Colonic mucosa (tissue), 4 donors: ENCODE measurements at regions not wholly inside any gene's neighbourhood (a gene's known extent, or its start where the extent isn't known, plus 50 kb on each side); places are given as distances from the start of the nearest gene placed in this dataset.

Experiments
- DNase-seq: peaks from one replicate; pipeline ENCODE4 v3.0.0-alpha.2; 2020
- H3K27ac ChIP-seq: fragments of 200-600 bp; one replicate; pipeline ENCODE4 v1.8.0; 2021
- H3K27me3 ChIP-seq: fragments of 200-600 bp; one replicate; pipeline ENCODE4 v1.8.0; 2021
- H3K36me3 ChIP-seq: fragments of 200-600 bp; one replicate; pipeline ENCODE4 v1.8.0; 2021
- H3K4me1 ChIP-seq: fragments of 200-600 bp; one replicate; pipeline ENCODE4 v1.8.0; 2021; ENCODE audit warnings: mild to moderate bottlenecking
- H3K4me3 ChIP-seq: fragments of 200-600 bp; one replicate; pipeline ENCODE4 v1.8.0; 2021
- H3K9ac ChIP-seq, 2 donors: one replicate each; pipeline ENCODE4 v1.7.0; 2013; ENCODE audit warnings: control low read depth in 2 of 2, low read depth in 2 of 2, low read length in 2 of 2
- H3K9me3 ChIP-seq: fragments of 200-600 bp; one replicate; pipeline ENCODE4 v1.8.0; 2021
- intact Hi-C: fragments of 100-400 bp; cut with DNase I; formaldehyde crosslinking; loops from one replicate; pipeline ENCODE4 v1.14.1; 2022
- TF ChIP-seq, protein P1 (sequence below): fragments of 200-600 bp; IDR thresholded peaks from one replicate; pipeline ENCODE4 v1.8.0; 2022; ENCODE audit warnings: antibody characterized with exemption, mild to moderate bottlenecking
- donor health status: healthy.
- donor health status: DM: no; HTN: no; CAD: no.
- donor health status: DM: no; HTN: no; CAD: no.

DNA sequence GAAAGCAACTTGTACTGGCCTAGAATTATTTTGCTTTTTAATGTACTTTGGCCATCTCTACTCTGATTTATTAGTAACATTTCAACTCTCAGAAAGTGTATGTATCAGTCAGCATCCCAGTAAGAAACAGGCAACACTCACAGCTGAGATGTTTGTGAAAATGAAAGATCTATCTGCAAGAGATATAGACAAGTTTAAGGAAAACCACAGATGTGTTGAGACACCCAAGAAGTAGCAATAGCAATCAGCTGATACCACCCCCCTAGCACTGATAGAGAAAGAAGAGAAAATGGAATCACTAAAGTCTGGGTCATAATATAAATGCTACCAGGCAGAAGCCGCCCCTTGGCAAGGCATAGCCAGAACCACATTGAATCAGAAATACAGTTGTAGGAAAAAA is 372.0 kb downstream of the ARAP2 start:
- no peak for DNase-seq
- Histone ChIP-seq H3K9ac (no peak overlapping the region), H3K27me3 (no peaks in the 10 kb centered on the region), H3K4me3 (no peak overlapping the region), H3K4me1 (no peaks in the 10 kb centered on the region), H3K36me3 (no peaks in the 10 kb centered on the region), H3K27ac (no peak overlapping the region), H3K9me3 (no peaks in the 10 kb centered on the region)
- intact Hi-C loops = no loop called here
- TF ChIP-seq, protein P1, sequence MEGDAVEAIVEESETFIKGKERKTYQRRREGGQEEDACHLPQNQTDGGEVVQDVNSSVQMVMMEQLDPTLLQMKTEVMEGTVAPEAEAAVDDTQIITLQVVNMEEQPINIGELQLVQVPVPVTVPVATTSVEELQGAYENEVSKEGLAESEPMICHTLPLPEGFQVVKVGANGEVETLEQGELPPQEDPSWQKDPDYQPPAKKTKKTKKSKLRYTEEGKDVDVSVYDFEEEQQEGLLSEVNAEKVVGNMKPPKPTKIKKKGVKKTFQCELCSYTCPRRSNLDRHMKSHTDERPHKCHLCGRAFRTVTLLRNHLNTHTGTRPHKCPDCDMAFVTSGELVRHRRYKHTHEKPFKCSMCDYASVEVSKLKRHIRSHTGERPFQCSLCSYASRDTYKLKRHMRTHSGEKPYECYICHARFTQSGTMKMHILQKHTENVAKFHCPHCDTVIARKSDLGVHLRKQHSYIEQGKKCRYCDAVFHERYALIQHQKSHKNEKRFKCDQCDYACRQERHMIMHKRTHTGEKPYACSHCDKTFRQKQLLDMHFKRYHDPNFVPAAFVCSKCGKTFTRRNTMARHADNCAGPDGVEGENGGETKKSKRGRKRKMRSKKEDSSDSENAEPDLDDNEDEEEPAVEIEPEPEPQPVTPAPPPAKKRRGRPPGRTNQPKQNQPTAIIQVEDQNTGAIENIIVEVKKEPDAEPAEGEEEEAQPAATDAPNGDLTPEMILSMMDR = no peak

DNA sequence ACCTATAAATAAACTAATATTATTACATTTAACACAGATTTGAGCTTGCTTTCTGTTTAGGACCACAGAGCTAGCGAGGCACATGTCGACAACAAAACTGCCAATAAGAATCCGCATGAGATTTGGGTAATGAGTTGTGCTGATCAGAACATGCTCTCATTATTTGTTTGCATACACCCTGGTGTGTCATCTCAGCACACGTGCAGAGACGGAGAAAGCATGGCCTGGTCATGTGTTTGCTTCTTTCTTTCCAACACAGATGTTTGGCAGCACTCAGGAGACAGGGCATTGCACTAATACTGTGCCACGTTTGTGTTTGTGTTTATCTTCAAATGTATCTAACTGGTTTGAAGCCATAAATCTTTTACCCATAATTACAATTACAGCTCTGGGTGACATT is 364.8 kb downstream of the ARAP2 start:
- intact Hi-C loops = no loop called here
- Histone ChIP-seq H3K4me3 (no peak overlapping the region), H3K9ac (no peak overlapping the region), H3K9me3 (no peaks in the 10 kb centered on the region), H3K27me3 (no peaks in the 10 kb centered on the region), H3K36me3 (no peaks in the 10 kb centered on the region), H3K27ac (no peak overlapping the region), H3K4me1 (no peaks in the 10 kb centered on the region)
- DNase-seq = no peak
- TF ChIP-seq, protein P1 = no peak

DNA sequence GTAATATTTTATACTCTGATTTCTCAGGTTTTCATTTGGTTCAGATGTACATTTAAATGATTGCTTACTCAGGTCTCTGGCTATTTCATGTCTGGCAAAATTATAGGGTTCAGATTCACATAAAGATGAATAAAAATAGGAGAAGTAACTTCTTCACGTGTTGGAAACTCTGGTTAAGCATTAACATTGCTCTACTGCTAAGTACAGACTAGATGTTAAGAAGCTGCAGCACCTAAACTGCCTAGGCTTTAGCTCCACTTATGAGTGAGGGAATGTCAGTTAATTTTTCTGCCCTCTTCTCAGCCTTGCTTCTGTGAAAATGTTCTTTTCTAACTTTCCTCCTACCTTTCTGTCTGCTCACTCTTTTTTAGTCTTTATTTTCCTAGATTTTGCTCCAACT is 361.2 kb downstream of the ARAP2 start:
- Histone ChIP-seq H3K9ac (no peak overlapping the region), H3K36me3 (no peaks in the 10 kb centered on the region), H3K27me3 (no peaks in the 10 kb centered on the region), H3K4me1 (no peaks in the 10 kb centered on the region), H3K9me3 (no peaks in the 10 kb centered on the region), H3K4me3 (no peak overlapping the region), H3K27ac (no peak overlapping the region)
- intact Hi-C loops = no loop called here
- TF ChIP-seq, protein P1 = no peak
- no peak for DNase-seq

DNA sequence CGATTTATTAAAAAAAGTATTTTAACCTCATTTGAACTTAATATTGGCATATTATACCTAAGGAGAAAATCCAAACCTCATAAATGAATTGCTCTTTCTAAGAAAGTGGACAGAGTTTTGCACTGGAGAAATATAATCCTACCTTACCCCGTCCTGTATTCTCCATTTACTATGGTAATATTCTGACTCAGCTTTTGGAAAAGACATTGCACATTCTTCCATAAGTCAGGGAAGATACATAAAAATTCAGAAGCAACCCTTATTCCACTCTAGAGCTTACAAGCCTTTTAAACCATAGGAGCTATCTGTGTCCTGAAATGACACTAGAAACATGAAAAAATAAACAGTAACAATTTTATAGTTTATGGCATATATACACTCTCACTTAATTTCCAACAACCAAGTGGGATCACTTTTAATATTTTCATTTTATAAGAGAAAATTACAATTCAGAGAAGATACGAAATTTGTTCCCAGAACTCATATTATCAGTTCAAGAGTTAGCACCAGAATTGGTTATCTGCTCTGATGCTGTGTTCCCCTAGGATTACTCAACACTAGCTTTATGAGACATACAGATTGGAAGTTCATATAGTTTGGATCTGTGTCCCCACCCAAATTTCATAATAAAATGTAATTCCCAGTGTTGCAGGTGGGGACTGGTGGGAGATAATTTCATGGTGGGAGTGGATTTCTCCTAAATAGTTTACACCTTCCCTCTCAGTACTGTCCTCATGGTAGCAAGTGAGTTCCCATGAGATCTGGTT is 359.4 kb downstream of the ARAP2 start:
- Histone ChIP-seq H3K36me3 (no peaks in the 10 kb centered on the region), H3K4me1 (no peaks in the 10 kb centered on the region), H3K9ac (no peak overlapping the region), H3K27ac (no peak overlapping the region), H3K4me3 (no peak overlapping the region), H3K9me3 (no peaks in the 10 kb centered on the region), H3K27me3 (no peaks in the 10 kb centered on the region)
- no peak for DNase-seq
- TF ChIP-seq, protein P1 = no peak
- intact Hi-C loops = no loop called here

DNA sequence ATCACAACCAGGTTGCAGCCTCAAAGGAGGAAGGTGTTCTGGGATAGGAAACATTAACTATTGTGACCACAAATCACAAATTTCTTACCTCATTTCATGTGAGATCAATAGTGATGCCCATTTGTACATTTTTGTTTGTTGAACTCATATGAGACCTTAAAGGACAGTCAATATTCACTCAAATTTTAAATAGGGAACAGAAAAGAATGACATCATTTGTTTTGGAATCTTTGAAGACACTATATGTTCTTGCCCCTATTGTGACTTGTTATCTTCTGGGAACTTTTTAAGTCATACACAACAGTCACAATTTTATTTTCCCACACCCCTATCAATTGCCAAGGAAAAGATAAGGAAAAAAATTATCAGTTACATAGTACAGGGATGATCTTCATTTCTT is 346.5 kb downstream of the ARAP2 start:
- no peak overlapping the region for H3K27ac ChIP-seq

More for the DNA sequence above, 346.5 kb downstream of the ARAP2 start:
- no peak overlapping the region for H3K9ac ChIP-seq
- H3K4me3 ChIP-seq = no peak overlapping the region
- DNase-seq = no peak
- no peaks in the 10 kb centered on the region for H3K9me3 ChIP-seq
- H3K4me1 ChIP-seq = no peaks in the 10 kb centered on the region
- intact Hi-C loops = no loop called here
- H3K36me3 ChIP-seq = no peaks in the 10 kb centered on the region
- H3K27me3 ChIP-seq = no peaks in the 10 kb centered on the region
- TF ChIP-seq, protein P1 = no peak
